HCT116 (cell line): ENCODE measurements at regions not wholly inside any gene's neighbourhood (a gene's known extent, or its start where the extent isn't known, plus 50 kb on each side); places are given as distances from the start of the nearest gene placed in this dataset.
"Not testable (repeated sequence)": the region's sequence is repeated elsewhere in the genome, so short reads cannot be mapped to it uniquely, and the experiment has no call there.

Source experiments
- ATAC-seq: fragments of 200-7000 bp; cut with Tn5 transposase; 2 replicates; pipeline ENCODE4 v1.9.1; 2020; ENCODE audit warnings: mild to moderate bottlenecking, moderate library complexity
- BruUV-seq: library from RNA; stranded (reverse); fragments of 400-500 nt; replicated peaks from 2 replicates; lab custom pipeline; 2021; lab: Mats Ljungman, UMichigan
- CTCF ChIA-PET: fragments of 300-600 bp; sonication (Branson Sonifier 250); formaldehyde crosslinking; loops from one replicate; lab custom pipeline; 2021; ENCODE audit warnings: antibody characterized with exemption; lab: Charles Lee
- POLR2A ChIA-PET: fragments of 300-600, 350-600 bp; sonication (Branson Sonifier 250); formaldehyde crosslinking; loops from one replicate; lab custom pipeline; 2021; ENCODE audit warnings: antibody characterized with exemption; lab: Charles Lee
- RAD21 ChIA-PET, 2 experiments: fragments of 300-600 bp; sonication (Branson Sonifier 250); formaldehyde crosslinking; loops; one replicate each; lab custom pipeline; 2023; ENCODE audit warnings: low total read pairs in 2 of 2; ENCODE audit not compliant: uncharacterized antibody in 2 of 2, unreplicated experiment in 2 of 2, low non-redundant PET in 1 of 2; lab: Charles Lee
- DNase-seq: peaks from one replicate; pipeline ENCODE4 v3.0.0-alpha.2; 2010; ENCODE audit warnings: low read depth, low spot score
- H2AFZ ChIP-seq: fragments of 200-600 bp; shearing (Covaris generic), sonication (generic); 2 replicates; pipeline ENCODE4 v1.6.1; 2017; ENCODE audit warnings: low read depth, mixed run types, mixed read lengths, antibody characterized with exemption, low read length; ENCODE audit not compliant: poor library complexity, severe bottlenecking
- H3K27ac ChIP-seq: 2 replicates; pipeline ENCODE4 v1.5.1; 2012; ENCODE audit warnings: low read depth, low read length
- H3K27me3 ChIP-seq: fragments of 200-600 bp; sonication (generic); 2 replicates; pipeline ENCODE4 v1.6.1; 2016; ENCODE audit warnings: mixed run types, low read length, mixed read lengths; ENCODE audit not compliant: insufficient read depth
- H3K36me3 ChIP-seq, 2 experiments: fragments of 200-500 bp in 1 of 2; fragments of 200-600 bp in 1 of 2; sonication (Bioruptor generic) in 1 of 2; sonication (generic) in 1 of 2; 2 replicates each; pipeline versions ENCODE4 v1.5.1 to v1.6.1; 2014 to 2016; ENCODE audit warnings: low read length in 2 of 2, inconsistent platforms in 1 of 2, mixed read lengths in 1 of 2, mixed run types in 1 of 2; ENCODE audit not compliant: insufficient read depth in 2 of 2, control insufficient read depth in 1 of 2
- H3K4me1 ChIP-seq, 2 experiments: fragments of 200-600 bp in 1 of 2; sonication (generic) in 1 of 2; 2 replicates each; pipeline versions ENCODE4 v1.5.1 to v1.6.1; 2012 to 2017; ENCODE audit warnings: low read length in 2 of 2, inconsistent platforms in 1 of 2, mild to moderate bottlenecking in 1 of 2, mixed read lengths in 1 of 2, mixed run types in 1 of 2, moderate library complexity in 1 of 2; ENCODE audit not compliant: insufficient read depth in 2 of 2, control insufficient read depth in 1 of 2
- H3K4me2 ChIP-seq: fragments of 200-600 bp; sonication (generic); 2 replicates; pipeline ENCODE4 v1.6.1; 2017; ENCODE audit warnings: mixed run types, low read length, mixed read lengths
- H3K4me3 ChIP-seq, 2 experiments: fragments of 200-600 bp in 1 of 2; sonication (generic) in 1 of 2; replicated peaks in 1 of 2; 2 replicates each; pipeline ENCODE4 v1.5.1; 2011 to 2016; ENCODE audit warnings: low read length in 2 of 2, control low read depth in 1 of 2, low read depth in 1 of 2, mild to moderate bottlenecking in 1 of 2, mixed read lengths in 1 of 2, mixed run types in 1 of 2
- H3K79me2 ChIP-seq: fragments of 200-600 bp; sonication (generic); 2 replicates; pipeline ENCODE4 v1.6.1; 2017; ENCODE audit warnings: mild to moderate bottlenecking, mixed run types, low read length, moderate library complexity, mixed read lengths; ENCODE audit not compliant: insufficient read depth
- H3K9ac ChIP-seq: fragments of 200-600 bp; sonication (generic); 2 replicates; pipeline ENCODE4 v1.6.1; 2016; ENCODE audit warnings: low read length, mixed read lengths
- H3K9me2 ChIP-seq: fragments of 200-600 bp; sonication (generic), shearing (Covaris generic); 2 replicates; pipeline ENCODE4 v1.6.1; 2017; ENCODE audit warnings: mixed run types, mild to moderate bottlenecking, moderate library complexity; ENCODE audit not compliant: insufficient read depth
- H3K9me3 ChIP-seq, 2 experiments: fragments of 200-500 bp in 1 of 2; fragments of 200-600 bp in 1 of 2; sonication (Bioruptor generic) in 1 of 2; sonication (generic) in 1 of 2; 2 replicates each; pipeline ENCODE4 v1.6.1; 2014 to 2017; ENCODE audit warnings: low read length in 2 of 2, mixed read lengths in 2 of 2, inconsistent platforms in 1 of 2, low read depth in 1 of 2, mild to moderate bottlenecking in 1 of 2, mixed run types in 1 of 2, moderate library complexity in 1 of 2; ENCODE audit not compliant: control insufficient read depth in 1 of 2, insufficient read depth in 1 of 2
- H4K20me1 ChIP-seq: fragments of 200-600 bp; sonication (generic), shearing (Covaris generic); 2 replicates; pipeline ENCODE4 v1.6.1; 2017; ENCODE audit warnings: mixed run types, mild to moderate bottlenecking, moderate library complexity; ENCODE audit not compliant: insufficient read depth
- EGR1 ChIP-seq: IDR thresholded peaks from 2 replicates; pipeline ENCODE4 v1.6.1; 2012; ENCODE audit warnings: low read depth
- ELF1 ChIP-seq: IDR thresholded peaks from 2 replicates; pipeline ENCODE4 v1.6.1; 2012; ENCODE audit warnings: low read depth, borderline replicate concordance
- FOSL1 ChIP-seq: IDR thresholded peaks from 2 replicates; pipeline ENCODE4 v1.6.1; 2012; ENCODE audit warnings: low read depth
- POLR2AphosphoS5 ChIP-seq: IDR thresholded peaks from 2 replicates; pipeline ENCODE4 v1.6.1; 2011; ENCODE audit warnings: mild to moderate bottlenecking, low read depth, low read length, moderate library complexity
- RAD21 ChIP-seq: IDR thresholded peaks from 2 replicates; pipeline ENCODE4 v1.6.1; 2012; ENCODE audit warnings: low read depth, mild to moderate bottlenecking
- SIN3A ChIP-seq: IDR thresholded peaks from 2 replicates; pipeline ENCODE4 v1.6.1; 2012; ENCODE audit warnings: low read depth
- SP1 ChIP-seq: IDR thresholded peaks from 2 replicates; pipeline ENCODE4 v1.6.1; 2012; ENCODE audit warnings: low read depth
- TCF7L2 ChIP-seq: IDR thresholded peaks from 2 replicates; pipeline ENCODE4 v1.7.0; 2011; ENCODE audit warnings: borderline replicate concordance, inconsistent platforms; ENCODE audit not compliant: insufficient read depth, insufficient read length; ENCODE audit errors: extremely low read depth
- YY1 ChIP-seq: IDR thresholded peaks from 2 replicates; pipeline ENCODE4 v1.6.1; 2011; ENCODE audit warnings: low read length, low read depth, moderate library complexity, mild to moderate bottlenecking; ENCODE audit not compliant: insufficient replicate concordance; ENCODE audit errors: extremely low read depth
- ZFX ChIP-seq: fragments of 450-650 bp; IDR thresholded peaks from 2 replicates; pipeline ENCODE4 v1.6.1; 2017
- ZNF274 ChIP-seq: fragments of 200-500 bp; sonication (Bioruptor generic); IDR thresholded peaks from 2 replicates; pipeline ENCODE4 v1.6.1; 2014; ENCODE audit warnings: mild to moderate bottlenecking, low read depth, low read length, inconsistent platforms
- intact Hi-C: fragments of 100-400 bp; cut with micrococcal nuclease; formaldehyde crosslinking; loops from 2 replicates; pipeline ENCODE4 v1.10.0; 2022
- TF ChIP-seq, protein P1 (sequence below): IDR thresholded peaks from 2 replicates; pipeline ENCODE4 v1.6.1; 2012
- TF ChIP-seq, protein P2 (sequence below): IDR thresholded peaks from 2 replicates; pipeline ENCODE4 v1.6.1; 2011; ENCODE audit warnings: mild to moderate bottlenecking, low read length, moderate library complexity; ENCODE audit not compliant: insufficient replicate concordance; ENCODE audit errors: extremely low read depth
- TF ChIP-seq, protein P3 (sequence below): IDR thresholded peaks from 2 replicates; pipeline ENCODE4 v1.6.1; 2012

DNA sequence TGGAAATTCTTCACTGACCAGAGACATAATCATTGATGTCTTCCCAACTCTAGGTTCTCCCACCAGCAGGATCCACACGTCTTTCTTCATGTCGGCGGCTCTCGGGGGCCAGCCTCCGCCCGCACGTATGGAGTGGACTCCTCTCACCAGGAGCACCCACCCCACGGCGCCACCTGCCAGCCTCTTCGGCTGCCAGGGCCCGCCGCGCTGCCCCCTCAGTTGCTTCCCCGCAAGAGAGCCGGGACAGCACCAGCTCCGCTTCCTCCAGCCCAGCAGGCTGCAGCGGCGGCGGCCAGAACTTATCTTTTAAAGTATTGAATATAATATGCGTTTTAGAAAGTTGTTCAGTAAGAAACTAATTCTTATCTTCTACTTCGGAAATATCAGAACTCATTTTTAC, 273.5 kb downstream of the LIPI start:
- Histone ChIP-seq H3K36me3 (no peaks in the 10 kb centered on the region), H3K9ac (no peak overlapping the region), H3K4me3 (no peak overlapping the region), H3K9me3 (no peaks in the 10 kb centered on the region), H3K27me3 (no peaks in the 10 kb centered on the region), H2AFZ (no peak overlapping the region), H3K9me2 (no peaks in the 10 kb centered on the region), H3K79me2 (no peaks in the 10 kb centered on the region), H3K27ac (no peak overlapping the region), H4K20me1 (no peaks in the 10 kb centered on the region), H3K4me2 (no peak overlapping the region), H3K4me1 (no peaks in the 10 kb centered on the region)
- intact Hi-C loops: no loop called here
- TF ChIP-seq SIN3A (no peak), ELF1 (no peak), EGR1 (no peak), RAD21 (no peak), TCF7L2 (no peak), SP1 (no peak), FOSL1 (no peak), ZNF274 (no peak), ZFX (no peak), YY1 (no peak), POLR2AphosphoS5 (no peak)
- TF ChIP-seq, protein P1, sequence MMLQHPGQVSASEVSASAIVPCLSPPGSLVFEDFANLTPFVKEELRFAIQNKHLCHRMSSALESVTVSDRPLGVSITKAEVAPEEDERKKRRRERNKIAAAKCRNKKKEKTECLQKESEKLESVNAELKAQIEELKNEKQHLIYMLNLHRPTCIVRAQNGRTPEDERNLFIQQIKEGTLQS: no peak
- TF ChIP-seq, protein P2, sequence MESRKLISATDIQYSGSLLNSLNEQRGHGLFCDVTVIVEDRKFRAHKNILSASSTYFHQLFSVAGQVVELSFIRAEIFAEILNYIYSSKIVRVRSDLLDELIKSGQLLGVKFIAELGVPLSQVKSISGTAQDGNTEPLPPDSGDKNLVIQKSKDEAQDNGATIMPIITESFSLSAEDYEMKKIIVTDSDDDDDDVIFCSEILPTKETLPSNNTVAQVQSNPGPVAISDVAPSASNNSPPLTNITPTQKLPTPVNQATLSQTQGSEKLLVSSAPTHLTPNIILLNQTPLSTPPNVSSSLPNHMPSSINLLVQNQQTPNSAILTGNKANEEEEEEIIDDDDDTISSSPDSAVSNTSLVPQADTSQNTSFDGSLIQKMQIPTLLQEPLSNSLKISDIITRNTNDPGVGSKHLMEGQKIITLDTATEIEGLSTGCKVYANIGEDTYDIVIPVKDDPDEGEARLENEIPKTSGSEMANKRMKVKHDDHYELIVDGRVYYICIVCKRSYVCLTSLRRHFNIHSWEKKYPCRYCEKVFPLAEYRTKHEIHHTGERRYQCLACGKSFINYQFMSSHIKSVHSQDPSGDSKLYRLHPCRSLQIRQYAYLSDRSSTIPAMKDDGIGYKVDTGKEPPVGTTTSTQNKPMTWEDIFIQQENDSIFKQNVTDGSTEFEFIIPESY: no peak
- TF ChIP-seq, protein P3, sequence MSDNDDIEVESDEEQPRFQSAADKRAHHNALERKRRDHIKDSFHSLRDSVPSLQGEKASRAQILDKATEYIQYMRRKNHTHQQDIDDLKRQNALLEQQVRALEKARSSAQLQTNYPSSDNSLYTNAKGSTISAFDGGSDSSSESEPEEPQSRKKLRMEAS: no peak
- ChIA-PET POLR2A (no interaction called here), RAD21 (no interaction called here), CTCF (no interaction called here)
- no TSS peak for BruUV-seq
- DNase-seq: no peak
- ATAC-seq: no peak

DNA sequence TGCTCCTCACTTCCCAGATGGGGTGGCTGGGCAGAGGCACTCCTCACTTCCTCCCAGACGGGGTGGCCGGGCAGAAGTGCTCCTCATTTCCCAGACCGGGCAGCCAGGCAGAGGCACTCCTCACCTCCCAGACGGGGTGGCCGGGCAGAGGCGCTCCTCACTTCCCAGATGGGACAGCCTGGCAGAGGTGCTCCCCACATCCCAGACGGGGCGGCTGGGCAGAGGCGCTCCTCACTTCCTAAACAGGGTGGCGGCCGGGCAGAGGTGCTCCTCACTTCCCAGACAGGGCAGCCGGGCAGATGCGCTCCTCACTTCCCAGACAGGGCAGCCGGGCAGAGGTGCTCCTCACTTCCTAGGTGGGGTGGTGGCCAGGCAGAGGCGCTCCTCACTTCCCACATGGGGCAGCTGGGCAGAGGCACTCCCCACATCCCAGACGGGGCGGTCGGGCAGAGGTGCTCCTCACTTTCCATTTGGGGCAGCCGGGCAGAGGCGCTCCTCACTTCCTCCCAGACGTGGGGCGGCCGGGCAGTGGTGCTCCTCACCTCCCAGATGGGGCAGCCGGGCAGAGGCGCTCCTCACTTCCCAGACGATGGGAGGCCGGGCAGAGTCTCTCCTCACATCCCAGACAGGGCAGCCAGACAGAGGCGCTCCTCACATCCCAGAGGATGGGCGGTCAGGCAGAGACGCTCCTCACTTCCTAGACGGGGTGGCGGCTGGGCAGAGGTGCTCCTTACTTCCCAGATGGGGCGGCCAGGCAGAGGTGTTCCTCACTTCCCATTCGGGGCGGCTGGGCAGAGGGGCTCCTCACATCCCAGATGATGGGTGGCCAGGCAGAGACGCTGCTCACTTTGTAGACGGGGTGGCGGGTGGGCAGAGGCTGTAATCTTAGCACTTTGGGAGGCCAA, 274.5 kb downstream of the LIPI start:
- H3K9me3 ChIP-seq, H3K4me3 ChIP-seq, DNase-seq, BruUV-seq, CTCF ChIA-PET, POLR2A ChIA-PET, H3K4me1 ChIP-seq, H3K36me3 ChIP-seq, H3K4me2 ChIP-seq, H2AFZ ChIP-seq, H3K27ac ChIP-seq, H3K9me2 ChIP-seq, H4K20me1 ChIP-seq, RAD21 ChIA-PET, H3K27me3 ChIP-seq, intact Hi-C loops, ATAC-seq, H3K79me2 ChIP-seq, H3K9ac ChIP-seq: not testable (repeated sequence)
